GM18502 (cell line): ENCODE measurements at regions not wholly inside any gene's neighbourhood (a gene's known extent, or its start where the extent isn't known, plus 50 kb on each side); places are given as distances from the start of the nearest gene placed in this dataset.
"Not testable (repeated sequence)": the region's sequence is repeated elsewhere in the genome, so short reads cannot be mapped to it uniquely, and the experiment has no call there.

Experiments
- ATAC-seq: cut with Tn5 transposase; IDR thresholded peaks from one replicate; pipeline ENCODE4 v1.9.1; 2021; ENCODE audit warnings: mild to moderate bottlenecking; ENCODE audit not compliant: unreplicated experiment, poor library complexity

DNA sequence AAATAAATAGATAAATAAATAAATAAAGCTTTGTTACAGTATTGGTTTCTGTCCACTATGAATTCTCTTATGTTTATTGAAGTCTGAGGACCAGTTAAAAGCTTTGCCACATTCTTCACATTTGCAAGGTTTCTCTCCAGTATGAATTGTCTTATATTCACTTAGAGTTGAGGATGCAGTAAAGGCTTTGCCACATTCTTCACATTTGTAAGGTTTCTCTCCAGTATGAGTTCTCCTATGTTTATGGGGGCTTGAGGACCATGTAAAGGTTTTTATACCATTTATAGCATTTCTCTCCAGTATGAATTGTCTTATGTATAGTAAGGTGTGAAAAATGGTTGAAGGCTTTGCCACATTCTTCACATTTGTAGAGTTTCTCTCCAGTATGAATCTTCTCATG is 168.3 kb downstream of the ZNF737 start:
- ATAC-seq, result no peak

DNA sequence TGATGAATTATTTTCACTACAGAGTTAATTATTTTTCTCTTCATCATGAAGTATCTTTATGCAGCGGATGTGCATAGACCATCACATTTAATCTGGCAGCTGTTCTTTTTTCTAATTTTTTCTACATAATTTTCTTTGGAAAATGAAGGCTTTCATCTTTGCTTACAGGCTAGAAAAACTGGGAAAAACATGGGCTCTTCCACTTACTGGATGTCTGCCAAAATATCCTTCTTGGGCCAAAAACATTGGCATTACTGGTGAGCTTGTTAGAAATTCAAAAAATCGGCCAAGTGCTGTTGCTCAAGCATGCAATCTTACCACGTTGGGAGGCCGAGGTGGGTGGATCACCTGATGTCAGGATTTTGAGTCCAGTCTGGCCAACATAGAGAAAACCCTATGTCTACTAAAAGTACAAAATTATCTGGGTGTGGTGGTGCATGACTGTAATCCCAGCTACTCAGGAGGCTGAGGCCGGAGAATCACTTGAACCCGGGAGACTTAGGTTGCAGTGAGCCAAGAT is 176.8 kb downstream of the ZNF737 start:
- no peak for ATAC-seq

DNA sequence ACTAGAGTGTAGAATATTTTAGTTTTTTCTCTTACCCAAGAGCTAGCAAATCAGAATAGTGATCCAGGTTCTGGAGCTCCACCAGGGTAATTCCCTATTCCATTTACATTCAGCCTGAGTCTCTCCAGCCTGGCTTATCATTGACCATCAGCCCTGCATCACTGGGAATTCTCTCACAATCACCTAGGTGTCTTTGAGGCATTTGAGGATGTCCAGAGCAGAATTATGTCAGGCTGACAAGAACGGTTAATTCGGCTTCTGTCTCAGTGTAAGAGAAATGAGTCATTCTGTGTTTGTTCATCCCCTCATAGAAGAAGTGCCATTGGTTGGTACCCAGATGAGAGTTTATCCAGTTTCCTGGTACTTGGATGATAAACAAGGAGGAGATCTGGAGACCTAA is 180.5 kb downstream of the ZNF737 start:
- ATAC-seq, result no peak

DNA sequence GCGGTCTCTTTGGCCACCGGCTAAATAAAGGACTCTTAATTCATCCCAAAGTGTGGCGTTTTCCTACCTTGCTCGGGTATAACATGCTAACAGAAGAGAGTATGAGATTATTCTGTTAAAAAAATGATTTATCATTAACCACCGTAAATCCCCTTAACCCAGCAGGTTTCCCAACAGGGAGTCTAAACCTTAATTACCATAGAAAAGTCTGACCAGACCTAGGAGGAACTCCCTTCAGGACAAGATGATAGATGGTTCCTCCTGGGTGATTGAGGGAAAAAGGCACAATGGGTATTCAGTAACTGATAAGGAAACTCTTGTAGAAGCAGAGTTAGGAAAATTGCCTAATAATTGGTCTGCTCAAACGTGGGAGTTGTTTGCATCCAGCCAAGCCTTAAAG is 193.7 kb downstream of the ZNF737 start:
- ATAC-seq, result no peak

DNA sequence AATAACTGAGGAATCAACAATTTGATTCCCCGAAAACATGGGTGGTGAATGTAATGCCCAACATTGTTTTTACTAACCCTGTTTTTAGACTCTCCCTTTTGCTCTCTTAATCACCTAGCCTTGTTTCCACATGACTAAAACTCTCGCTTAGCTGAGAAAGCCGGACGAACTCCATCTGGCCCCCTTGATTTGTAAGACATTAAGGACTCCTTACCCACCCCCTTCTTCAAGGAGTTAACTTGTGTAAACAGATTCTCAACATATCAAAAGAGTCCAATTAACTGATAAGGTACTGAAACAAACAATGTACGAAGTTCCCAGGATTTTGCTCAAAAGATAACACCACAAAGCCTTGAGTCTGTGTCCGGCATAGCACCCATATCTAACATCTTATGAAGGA is 194.3 kb downstream of the ZNF737 start:
- not testable (repeated sequence) for ATAC-seq

DNA sequence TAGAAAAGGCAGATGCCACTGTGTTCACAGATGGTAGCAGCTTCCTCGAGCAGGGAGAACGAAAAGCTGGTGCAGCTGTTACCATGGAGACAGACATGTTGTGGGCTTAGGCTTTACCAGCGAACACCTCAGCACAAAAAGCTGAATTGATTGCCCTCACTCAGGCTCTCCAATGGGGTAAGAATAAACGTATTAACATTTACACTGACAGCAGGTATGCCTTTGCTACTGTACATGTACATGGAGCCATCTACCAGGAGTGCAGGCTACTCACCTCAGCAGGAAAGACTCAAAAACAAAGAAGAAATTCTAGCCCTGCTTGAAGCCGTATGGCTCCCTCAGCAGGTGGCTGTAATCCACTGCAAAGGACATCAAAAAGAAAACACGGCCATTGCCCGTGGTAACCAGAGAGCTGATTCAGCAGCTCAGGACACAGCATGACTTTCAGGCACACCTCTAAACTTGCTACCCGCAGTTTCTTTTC is 197.7 kb downstream of the ZNF737 start:
- ATAC-seq, result no peak

DNA sequence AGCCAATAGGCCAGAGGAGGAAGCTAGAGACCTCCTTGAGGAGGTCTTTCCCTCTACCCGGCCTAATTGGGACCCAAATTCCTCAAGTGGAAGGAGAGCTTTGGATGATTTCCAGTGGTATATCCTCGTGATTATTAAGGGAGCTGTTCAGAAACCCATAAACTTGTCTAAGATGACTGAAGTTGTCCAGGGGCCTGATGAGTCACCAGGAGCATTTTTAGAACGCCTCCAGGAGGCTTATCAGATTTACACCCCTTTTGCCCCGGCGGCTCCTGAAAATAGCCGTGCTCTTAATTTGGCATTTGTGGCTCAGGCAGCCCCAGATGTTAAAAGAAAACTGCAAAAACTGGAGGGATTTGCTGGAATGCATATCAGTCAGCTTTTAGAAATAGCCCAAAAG is 198.1 kb downstream of the ZNF486 start:
- no peak for ATAC-seq

DNA sequence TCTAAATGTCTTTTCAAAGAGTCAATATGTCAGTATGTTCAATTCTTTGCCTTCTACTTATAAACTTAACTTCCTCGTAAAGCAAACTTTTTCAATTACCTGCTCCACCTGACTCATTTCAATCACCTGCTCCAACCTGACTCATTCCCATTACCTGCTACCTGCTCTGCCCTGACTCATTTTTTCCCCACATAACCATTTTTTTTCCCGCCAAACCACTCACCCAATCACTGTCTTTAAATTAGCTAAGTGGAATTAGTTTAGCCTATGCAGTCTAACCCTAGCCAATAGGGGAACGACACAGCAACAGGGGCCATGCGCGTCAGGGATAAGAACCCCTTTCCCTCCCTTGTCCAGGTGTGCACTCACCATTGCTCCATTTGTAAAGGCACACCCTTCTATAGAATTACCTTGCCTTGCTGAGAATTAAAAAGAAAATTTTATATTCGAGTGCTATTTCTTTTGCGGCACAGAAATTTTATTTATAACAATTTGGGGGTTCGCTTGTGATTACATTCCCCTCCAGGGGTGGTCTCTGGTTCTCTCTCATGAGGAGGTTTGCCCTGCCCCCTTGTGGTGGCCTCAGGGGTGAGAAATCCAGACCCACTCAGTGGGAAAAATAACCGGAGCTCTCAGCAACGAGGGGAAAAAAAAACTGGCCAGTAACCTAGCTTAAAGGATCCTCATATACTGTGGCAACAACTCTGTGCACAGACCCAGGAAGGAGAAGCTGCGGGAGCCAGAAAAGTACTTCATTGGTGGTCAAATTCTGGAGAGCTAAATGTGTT is 193.1 kb downstream of the ZNF486 start:
- ATAC-seq, result no peak

DNA sequence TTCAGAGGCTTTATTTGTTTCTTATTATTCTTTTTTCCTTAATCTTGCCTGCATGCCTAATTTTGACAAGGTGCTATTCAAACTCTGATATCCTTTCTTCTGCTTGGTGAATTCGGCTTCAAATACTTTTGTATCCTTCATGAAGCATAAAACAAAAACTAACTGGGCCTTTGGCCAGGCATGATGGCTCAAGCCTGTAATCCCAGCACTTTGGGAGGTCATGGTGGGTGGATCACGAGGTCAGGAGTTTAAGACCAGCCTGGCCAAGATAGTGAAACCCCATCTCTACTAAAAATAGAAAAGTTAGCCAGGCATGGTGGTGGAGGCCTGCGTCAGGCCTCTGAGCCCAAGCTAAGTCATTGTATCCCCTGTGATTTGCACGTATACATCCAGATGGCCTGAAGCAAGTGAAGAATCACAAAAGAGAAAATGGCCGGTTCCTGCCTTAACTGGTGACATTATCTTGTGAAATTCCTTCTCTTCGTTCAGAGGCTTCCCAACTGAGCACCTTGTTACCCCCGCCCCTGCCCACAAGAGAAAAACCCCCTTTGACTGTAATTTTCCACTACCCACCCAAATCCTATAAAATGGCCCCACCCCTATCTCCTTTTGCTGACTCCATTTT is 191.9 kb downstream of the ZNF486 start:
- ATAC-seq, result not testable (repeated sequence)

DNA sequence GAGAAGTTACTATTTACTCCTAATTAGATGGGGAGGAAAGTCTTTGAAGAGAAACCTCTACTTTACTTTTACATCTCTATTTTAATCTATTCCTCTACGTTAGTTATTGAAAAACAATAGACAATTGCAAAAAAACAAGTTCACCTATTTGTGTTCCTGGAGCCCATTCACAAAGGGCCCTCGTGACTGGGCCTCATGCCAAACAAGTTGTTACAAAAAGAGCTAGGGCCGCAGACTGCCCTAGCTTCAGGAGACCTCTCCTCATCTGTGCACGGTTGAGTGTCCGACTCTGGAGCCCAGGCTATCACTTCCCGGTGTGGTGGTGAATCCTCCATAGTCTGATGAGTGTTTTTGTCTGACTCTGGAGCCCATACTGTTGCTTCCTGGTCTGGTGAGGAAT is 190.9 kb downstream of the ZNF486 start:
- no peak for ATAC-seq

DNA sequence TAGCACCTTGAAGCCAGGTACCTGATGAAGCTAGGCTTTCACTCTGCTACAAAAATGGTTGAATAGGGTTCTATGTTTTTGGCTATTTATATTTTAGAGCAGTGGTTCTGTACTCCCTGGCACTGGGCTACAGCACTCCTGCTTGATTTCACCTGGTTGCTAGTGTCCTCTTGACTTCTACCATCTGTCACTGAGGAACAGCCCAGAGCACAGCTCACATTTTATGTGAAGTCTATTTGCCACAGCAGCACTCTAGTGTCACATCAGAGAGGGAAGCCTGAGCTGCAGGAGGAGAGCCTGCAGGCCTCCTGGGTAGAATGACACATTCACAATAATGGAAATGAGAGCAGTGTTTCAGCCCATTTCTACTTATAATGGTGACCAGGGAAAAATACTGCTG is 184.2 kb downstream of the ZNF486 start:
- ATAC-seq, result no peak

DNA sequence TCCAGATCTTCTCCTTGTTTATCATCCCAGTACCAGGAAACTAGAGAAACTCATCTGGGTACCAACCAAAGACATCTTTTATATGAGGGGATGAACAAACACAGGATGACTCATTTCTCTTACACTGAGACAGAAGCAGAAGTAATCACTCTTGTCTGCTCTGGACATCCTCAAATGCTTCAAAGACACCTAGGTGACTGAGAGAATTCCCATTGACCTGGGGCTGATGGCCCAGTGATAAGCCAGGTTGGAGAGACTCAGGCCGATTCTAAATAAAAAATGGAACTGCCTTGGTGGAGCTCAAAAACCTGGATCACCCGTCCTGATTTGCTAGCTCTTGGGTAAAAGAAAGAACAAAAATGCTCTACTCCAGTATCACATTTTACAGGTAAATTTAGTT is 182.2 kb downstream of the ZNF486 start:
- ATAC-seq, result no peak

DNA sequence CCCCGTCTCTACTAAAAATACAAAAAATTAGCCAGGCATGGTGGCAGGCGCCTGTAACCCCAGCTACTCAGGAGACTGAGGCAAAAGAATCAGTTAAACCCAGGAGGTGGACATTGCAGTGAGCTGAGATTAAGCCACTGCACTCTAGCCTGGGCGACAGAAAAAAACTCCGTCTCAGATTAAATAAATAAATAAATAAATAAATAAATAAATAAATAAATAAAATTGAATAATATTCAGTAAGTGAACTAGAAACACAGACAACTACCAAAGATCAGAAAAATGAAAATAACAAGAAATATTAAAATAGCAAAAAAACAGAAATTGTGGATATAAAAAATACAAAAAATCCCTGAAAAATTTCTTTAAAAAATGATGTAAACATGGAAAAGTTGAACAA is 172.4 kb downstream of the ZNF486 start:
- ATAC-seq, result no peak

DNA sequence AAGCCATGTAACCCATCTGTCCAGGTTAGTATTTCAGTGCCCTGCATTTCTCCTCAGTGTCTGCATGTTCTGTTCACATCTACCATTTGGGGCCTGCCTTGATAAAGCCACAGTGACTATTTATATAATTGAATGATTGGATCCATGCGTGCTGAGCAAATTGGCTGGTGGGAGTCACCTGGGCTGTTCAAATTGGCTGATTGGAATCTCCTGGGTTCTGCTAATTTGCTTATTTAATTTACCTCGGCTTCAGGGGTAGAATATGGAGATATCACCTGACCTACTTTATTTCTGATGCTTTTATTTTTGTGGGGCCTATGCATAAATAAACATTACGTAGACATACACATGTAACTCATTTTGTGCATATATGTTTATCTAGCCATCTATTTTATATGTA is 167.7 kb downstream of the ZNF486 start:
- no peak for ATAC-seq

DNA sequence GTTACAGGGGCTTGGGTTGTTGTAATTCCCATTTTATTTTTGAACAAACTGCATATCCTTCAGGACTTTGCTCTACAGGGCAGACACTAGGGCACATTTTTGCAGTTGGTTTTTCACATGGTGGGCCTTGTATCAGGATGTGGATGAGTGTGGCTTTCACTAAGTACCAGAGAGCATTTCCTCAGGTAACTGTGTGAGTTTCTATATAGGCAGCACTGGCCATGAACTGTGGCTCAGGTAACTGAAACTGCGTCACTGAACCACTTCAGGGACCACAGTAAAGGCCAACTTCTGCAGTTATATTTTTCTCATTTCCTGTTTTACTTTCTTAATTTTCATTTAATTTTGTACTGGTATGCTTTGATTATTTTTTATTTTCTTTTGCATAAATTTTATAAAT is 166.5 kb downstream of the ZNF486 start:
- no peak for ATAC-seq

DNA sequence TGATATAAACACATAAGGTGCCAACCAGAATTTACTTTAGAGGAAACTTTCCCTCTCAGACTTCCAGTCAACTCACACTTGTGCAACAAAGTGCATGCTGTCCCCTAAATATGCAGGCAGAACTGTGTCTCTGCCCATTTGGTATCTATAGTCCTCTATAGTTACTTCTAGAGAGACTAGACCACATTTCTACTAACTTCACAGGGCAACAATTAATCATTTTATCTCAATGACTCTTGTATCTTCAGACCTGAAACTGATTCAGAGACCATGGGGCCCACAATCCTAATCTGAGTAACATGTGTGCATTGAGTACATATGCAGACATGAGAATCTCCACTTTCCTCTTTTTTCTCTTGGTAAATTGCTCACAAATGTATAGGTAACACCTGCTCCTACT is 158.1 kb downstream of the ZNF486 start:
- no peak for ATAC-seq

DNA sequence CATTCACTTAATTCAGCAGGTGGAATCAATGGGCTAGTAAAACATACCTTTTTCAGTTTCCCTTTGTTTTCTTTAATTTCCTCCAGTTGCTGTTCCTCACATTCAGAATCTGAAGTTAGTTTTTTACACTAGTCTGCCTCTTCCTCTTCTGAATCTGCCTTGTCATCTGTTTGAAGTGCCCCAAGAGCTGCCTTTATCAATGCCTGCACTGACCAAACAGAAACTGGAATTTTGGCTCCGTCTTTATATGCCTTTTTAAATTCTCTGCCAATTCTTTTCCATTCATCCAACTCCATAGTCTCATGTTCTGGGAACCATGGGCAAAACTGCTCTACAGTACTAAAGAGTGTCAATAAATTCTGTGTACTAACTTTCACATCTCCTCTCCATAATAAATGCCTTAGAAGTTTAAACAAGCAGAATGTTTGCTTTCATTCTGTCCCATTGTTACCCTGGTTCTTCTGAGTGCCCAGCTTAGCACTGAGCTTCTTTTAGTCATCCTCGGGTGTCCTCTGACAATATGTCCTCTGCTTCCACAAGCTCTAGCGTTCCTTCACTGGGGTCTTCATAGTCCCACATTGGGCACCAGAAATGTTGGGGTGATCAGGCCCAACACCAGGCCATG is 154.2 kb downstream of the ZNF486 start:
- no peak for ATAC-seq

DNA sequence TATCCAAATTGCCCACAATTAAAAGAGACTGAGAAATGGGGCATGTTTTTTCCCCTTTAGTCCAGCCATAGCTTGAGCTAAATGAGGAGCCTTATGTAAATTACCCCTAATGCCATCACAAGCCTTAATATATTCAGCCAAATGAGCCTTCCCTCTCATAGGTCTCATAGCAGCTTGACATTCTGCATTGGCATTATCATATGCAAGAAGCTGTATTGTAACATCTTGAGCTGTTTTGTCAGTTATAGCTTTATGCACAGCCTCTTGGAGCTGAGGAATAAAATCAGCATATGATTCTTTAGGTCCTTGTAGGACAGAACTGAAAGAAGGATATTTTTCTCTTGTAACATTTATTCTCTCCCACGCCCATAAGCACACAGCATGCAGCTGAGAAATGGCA is 153.2 kb downstream of the ZNF486 start:
- no peak for ATAC-seq

DNA sequence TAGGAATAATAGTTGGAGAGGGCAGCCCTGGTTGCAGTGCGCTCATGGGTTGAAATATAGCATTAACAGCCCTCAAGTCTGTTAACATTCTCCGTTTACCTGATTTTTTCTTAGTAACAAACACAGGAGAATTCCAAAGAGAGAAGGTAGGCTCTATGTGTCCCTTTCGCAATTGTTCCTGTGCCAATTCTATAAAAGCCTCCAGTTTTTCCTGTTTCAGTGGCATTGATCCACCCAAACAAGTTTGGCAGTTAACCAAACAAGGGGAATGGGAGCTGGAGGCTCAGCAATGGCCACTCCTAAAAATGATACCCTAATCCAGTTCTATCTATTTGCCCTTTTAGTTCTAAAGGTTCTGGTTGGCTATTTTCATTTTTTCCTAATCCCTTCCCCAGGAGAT is 151.6 kb downstream of the ZNF486 start:
- ATAC-seq, result no peak

DNA sequence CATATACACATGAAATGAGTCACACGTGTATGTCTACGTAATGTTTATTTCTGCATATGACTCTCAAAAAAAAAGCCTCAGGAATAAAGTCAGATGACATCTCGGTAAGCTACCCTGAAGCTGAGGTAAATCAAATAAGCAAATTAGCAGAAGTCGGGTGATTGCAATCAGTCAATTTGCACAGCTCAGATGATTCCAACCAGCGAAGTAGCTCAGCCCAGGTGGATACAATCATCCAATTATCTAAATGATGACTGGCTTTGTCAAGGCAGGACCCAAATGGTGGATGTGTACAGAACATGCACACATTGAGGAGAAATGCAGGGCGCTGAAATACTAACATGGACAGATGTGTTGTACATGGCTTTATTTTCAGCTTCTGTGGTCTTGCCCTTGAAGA is 148.5 kb downstream of the ZNF486 start:
- ATAC-seq, result no peak

DNA sequence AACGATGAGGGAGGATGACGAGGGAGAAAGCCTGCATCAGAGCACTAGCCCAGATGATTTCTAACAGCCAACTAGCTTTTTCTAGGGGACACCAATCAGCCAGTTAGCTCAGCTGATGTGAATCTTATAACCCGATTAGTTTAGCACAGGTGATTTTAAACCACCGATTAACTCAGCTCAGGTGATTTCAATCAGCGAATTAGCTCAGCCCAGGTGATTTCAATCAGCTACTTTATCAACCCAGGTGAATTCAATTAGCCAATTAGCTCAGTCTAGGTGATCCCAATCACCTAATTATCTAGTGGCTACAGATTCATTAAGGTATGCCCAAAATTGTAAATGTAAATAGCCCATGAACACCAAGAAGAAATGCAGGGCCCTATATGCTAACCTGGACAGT is 146.9 kb downstream of the ZNF486 start:
- no peak for ATAC-seq
